Stimulated activated CD8-positive, alpha-beta memory T cell treated with anti-CD3 and anti-CD28 coated beads, Interleukin-7, amount 100 ng/mL, for 24 hours (primary cell): ENCODE measurements at regions not wholly inside any gene's neighbourhood (a gene's known extent, or its start where the extent isn't known, plus 50 kb on each side); places are given as distances from the start of the nearest gene placed in this dataset.

Experiments
- DNase-seq: peaks from one replicate; pipeline ENCODE4 v3.0.0-alpha.2; 2020; ENCODE audit warnings: low read depth

DNA sequence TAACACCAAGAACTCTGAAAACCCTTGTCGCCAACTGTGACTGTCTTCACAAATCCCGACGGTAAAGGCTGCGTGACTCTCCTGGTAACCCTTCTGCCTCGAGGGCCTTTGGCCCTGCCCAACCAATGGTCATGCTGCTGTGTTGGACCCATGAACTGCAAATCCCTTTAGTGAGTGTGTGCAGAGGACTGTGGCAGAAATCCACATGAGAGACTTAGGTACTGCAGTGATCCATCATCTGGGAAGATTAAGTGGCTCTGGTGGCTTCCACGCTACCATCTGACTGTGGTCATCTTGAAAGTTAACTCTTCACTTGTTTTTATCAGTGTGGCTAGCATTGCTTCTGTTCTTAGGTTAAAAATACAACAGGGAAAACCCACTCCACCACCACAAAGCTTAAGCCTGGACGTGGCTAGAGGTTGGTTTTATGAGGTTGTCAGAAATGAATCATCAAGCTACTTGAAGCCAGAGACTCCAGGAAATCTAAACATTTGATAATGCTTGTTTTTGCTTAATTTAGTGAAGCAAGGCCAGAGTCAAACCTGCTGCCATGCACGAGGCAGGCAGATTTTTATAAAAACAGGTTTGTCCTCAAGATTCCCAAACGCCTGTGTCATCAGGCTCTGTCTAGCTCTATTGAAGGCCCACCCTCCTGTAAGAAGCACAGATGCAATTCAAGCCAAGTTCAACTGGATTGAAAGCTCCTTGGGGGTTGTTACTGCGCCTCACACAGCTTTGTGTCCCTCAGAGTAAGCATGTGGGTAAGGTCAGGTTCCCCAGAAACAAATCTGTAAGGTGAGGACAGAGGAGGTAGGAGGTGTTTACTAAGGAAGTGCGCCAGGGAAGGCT lies 52.7 kb upstream of the ERCC6L2 start:
- no peak for DNase-seq

DNA sequence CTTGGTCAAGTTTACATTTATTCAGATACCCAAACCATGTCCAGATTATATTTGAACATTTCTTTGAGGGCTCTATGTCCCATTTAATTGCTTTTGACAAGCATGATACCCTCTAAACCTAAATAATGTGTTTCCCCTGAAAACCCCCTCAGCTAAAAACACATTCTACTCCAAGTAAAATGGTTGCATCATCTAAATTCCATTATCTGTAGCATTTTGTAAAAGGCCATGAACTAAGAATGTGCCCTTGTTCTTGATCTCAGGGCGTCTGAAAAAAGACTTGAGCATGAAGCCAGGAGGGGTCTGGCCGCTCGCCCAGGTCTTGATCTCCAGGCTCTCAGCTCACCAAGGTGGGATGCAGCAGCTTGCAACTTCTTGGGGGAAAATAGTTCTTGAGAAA lies 53.5 kb upstream of the ERCC6L2 start:
- DNase-seq, result no peak

DNA sequence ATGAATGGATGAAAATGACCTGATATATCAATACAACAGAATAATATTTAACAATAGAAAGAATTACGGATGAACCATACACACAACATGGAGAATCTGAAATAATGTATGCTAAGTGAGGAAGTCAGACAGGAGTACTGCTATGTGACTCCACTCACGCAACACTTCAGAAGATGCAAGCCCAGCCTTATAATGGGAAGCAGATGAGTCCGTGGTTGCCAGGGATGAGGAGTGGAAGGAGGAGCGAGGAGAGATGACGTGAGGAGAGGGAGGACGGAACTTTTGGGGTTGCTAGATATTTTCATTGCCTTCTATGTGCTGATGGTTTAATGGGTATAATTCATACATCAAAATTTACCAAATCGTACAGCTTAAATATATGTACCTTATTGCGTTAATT lies 55.4 kb upstream of the ERCC6L2 start:
- DNase-seq, result no peak

DNA sequence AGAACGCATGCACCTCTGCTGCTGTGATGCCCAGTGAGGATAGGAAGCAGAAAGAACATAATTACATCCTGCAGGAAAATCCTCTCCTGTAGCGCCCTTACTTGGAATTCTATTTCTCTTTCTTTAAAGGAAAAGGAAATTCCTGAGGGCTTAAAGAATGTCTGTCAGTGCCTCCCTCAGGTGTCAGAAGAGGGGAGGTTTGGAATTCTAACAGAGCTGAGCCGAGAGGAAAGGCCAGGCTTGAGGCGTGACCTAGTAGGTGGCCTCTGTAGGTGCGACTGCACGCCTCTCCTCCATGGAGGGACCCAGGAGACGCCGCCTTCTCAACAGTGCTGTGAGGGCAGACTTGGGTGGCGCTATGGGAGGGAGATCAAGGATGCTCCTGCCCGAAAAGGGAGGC lies 55.9 kb upstream of the ERCC6L2 start:
- DNase-seq, result no peak

DNA sequence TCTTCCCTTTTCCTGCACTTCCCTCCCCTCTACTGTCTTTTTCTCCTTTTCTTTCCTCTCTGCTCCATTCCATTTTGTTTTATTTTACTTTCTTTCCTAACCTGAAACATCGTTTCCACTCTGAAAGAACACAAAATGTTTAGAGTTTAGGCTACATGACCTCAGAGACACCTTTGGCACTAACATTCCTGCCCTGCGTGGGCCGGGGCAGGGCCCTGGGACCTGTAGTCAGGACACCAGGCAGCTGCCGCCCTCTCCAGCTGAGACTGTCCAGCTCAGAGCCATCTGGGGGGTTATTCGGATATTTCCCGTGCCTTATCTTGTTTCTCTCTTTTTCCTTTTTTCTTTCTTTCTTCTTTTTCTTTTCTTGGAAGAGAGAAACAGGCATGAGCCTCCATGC lies 58.3 kb upstream of the ERCC6L2 start:
- DNase-seq, result no peak

DNA sequence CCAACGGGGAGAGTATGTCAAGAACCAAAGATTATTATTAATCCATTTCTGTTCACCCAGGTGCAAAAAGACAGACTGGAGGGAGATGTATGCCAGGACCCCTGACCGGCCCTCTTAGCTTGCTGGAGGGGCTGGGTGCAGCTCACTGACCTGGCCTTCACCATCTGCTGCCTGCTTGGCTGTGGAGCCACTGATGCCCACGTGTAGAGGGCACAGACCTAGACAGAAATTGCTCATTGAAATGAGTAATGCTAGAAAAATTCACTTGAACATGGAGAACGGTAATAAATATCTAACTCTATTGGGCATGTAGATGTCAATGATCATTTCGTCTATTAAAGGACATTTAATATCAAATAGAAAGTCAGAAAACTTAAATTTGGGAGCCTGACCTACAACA lies 58.8 kb upstream of the ERCC6L2 start:
- no peak for DNase-seq

DNA sequence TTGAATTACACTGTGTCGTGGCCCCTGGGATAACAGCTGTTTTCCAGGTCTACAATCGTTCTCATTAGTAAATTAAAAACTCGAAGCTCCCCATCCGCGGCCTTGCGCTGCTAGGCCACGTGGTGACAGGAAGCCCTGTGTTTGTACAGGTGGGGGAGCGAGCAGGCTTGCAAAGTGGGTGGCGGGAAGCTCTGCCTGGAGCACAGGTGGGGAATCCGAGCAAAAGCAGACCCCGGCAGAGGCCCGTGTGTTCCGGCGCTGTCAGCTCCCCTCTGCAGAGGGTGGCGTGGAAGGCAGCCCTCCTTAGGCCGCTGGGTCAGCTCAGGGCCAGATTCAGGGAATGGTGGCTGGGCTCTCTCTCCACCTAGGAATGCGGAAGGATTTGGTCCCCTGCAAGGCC lies 59.5 kb upstream of the ERCC6L2 start:
- DNase-seq, result no peak

DNA sequence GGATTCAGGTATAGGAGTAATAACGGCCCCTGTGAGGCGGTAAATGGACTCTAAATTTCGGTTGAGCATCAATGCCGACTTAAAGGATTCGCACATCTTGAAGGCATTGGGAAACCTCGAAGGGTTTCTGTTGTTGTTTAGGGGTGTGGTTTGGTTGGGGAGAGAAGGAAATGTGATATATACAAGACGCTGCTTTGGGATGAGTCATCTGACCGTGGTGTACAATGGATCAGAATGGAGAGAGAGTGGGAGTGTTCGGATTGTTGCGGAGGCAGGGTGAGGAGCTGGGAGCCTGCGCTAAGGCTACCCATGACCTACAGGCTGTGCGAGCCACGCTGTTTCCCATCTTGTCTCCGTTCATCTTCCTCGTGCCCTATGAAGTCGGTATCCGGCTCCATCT lies 60.4 kb upstream of the ERCC6L2 start:
- DNase-seq, result no peak

DNA sequence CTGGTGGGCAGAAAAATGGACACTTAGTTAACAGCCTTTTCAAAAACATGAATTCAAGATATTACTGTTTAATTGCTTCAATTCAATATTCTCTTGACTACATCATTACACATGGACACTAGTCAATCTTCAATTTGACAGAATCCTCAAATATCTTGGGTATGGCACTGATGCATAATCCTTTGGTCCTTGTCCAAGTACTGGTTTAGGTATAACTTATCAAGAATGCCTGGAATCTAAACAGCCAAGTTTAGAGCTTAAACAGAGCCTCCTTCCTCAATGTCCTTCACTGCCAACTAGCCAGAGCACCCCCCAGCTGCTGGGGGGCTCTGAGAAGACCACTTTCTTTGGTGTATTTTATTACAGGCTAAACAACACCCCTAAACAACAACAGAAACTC lies 61.6 kb upstream of the ERCC6L2 start:
- no peak for DNase-seq

DNA sequence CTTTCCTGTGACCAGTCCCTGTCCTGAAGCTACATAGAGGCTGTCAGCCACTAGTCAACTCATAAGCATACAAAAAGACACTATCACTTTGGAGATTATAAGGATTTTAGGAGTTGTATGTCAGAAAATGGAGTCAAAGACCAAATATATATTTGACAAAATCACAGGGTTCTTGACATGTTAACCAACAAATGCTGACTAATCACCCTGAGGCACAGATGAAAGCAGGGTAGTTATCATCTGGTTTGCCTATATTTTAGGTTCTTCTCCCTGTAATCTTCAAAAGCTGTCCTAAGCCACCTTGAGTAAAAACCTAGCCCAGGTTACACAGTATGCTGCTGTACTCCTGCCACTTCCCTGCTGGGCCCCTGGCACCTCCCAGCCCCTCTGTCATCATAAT lies 64.7 kb upstream of the ERCC6L2 start:
- DNase-seq, result no peak

DNA sequence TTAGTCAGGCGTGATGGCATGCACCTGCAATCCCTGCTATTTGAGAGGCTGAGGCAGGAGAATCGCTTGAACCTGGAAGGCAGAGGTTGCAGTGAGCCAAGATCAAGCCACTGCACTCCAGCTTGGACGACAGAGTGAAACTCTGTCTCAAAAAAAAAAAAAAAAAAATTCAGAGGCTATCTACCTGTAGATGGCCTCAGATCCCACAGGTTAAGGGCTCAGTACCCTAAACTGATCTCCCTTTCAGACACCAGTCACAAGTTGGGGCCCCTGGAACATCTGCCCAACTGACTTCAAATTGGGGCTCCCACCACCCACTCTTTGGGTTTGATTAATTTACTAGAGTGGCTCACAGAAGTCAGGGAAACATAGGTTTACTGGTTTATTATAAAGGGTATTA lies 65.4 kb upstream of the ERCC6L2 start:
- no peak for DNase-seq

DNA sequence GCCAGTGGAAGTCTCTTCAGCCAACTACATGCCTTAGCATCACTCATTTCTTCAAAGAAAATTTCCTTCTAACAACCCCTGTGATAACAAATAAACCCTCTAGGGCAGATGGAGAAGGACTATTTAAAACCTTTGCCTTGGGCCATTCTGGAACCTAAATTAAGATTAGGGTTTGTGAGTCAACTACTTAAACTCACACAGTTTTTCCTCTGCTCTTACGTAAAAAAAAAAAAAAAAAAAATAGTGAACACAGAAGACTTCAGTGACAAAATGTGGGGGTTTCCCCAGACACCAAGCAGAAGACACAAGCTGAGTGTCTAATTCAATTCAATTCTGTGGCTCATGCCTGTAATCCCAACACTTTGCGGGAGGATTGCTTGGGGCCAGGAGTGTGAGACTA lies 65.8 kb upstream of the ERCC6L2 start:
- DNase-seq, result no peak

DNA sequence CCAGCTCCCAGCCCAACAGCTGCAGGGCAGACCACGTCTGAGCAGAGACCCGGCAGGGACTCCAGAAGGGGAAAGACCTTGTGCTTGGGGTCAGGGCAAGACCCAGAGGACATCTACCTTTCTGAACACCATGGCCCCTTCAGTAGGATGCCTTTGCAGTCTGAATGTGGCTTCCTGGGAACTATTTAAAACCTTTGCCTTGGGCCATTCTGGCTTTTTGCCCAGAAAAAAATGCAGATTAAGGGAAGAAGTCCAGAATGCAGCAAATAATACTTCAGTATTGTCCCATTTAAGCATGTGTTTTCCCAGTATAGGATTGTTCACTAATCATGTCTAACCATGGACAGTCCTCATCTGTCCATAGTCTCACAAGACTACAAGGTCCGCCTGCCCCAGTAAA lies 67.5 kb upstream of the ERCC6L2 start:
- DNase-seq, result no peak

DNA sequence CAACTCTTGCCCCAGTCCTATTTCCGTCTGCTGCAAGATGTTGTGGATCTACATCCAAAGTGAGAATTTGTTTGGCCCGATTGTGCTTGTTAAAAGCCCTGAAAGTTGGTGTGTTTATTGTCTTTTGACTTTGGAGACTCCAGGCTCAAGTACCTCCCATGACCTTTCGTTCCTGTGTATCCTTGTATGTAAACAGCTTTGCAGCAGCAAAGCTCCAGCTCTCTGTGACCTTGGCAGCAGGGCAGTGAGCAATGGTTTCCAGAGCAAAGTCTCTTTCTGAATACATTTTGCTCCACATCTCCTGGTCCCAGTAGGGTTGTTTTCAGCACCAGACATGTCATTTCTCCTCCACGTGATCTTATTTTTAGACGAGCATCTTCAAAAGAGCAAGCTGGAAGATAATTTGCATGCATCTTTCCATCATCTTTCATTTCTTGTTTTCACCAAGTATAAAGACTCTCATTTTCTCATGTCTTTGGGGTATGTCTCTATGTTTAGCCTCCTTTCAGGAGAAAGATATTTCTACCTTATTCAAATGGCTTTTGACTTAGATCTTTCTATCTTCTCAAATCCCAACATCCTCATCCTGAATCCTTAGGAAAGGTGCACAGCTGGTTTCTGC lies 68.1 kb upstream of the ERCC6L2 start:
- DNase-seq, result no peak

DNA sequence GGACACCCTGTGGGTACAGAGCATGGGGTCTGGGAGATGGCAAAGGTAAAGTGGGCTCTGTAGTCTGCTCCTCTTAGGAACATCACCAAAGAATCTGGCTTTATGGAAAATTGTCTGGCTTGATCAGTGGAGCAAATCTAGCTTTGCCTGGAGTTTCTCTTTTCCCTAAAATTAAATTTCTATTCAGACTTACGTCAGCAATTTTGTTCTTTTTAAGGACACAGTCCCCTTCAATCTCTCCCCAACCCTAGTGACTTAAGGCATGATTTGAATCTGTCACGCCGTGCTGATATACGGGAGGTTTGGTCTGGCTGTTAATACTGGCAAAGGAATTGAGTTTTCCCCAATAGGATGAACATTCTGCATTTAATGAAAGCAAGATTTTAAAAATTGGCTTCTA lies 72.3 kb upstream of the ERCC6L2 start:
- no peak for DNase-seq

DNA sequence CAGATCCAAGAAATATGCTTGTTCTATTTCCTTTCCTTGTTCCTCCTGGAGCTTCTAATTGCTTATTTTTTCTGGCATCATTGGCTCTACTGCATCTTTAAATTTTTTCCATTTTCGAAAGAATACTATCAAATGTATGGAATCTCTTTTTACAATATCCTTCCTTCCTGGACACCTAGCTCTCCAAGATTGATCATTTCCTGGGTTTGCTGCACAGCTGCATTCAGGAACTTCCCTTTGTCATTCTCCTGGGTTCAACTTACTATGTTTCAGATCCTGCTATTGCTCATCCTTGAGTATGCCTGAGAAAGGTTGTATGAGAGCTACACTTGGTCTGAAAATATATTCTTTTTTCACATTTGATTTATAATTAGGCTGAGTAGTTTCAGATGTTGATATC lies 73.7 kb upstream of the ERCC6L2 start:
- no peak for DNase-seq

DNA sequence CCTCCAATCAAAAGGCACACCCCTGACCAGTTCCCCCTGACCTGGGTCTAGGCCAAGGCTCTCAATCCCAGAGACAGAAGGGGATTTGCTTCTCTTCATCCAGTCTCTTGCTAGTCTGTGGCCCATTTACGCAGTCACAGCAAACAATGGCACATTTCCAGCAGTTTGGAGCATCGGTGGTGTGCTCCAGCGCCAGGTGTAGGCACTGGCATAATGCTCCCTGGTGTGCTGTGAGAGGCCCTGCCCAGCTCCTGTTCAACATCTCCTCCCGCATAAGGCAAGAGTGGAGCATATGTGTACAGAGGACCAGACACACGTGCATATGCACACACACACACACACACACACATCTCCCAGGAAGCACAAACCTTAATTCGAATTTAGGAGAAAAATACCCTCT lies 79.5 kb upstream of the ERCC6L2 start:
- no peak for DNase-seq

DNA sequence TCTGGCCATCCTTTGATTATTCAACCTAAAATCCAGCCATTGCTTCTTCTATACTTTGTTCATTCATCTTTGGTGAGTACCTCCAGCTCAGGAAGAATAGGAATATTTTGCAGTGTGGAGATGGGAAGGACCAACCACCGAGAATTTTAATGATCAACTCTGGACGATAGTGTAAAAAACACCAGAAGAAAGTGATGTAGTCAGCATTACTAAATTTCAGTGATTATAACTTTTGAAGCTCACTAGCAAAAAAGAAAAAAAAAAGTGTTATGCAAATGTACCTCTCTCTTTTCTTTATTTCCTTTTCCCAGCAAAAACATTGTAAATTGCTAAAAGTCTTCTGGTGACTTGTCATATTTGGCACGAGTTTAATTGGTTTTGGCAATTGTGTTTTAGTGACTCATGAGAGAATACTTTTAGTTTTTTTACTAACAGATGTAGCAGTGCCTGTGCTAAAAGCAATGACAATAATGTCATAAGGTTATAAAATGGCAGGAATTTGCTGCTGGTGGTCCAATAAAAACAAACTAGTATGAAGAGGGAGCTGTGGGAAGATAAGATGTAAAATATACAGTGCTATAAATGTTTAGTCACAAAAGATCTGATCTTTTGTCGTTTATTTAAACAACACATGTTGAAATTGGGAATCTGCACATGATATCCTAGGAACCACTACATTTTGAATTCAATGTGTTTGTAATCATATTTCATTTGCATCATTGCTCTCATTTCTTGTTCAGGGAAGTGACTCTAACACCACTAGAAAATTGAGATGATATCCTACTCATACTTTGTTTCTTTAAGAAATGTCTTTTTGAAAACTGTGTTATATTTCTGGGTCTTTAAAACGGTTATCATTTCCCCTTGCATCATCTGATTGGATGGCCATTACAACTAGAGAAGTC lies 81.3 kb upstream of the ERCC6L2 start:
- no peak for DNase-seq

DNA sequence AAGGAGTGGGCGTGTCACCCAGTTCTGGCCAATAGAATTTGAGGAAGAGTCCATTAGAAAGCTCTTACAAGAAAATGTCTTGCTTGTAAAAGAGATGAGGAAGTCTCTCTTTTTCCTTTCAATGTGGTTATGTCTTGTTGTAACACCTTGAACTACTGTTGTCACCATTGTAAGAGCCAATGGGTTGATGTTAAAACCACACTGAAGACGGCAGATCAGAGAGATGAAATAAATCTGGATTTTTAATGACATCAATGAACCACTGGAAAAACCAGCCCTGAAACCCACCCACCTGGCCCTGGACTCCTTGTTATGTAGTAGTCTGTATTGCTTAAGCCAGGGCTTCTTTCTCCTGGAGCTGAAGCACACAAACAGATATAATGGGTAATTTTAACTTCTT lies 83.8 kb upstream of the ERCC6L2 start:
- no peak for DNase-seq

DNA sequence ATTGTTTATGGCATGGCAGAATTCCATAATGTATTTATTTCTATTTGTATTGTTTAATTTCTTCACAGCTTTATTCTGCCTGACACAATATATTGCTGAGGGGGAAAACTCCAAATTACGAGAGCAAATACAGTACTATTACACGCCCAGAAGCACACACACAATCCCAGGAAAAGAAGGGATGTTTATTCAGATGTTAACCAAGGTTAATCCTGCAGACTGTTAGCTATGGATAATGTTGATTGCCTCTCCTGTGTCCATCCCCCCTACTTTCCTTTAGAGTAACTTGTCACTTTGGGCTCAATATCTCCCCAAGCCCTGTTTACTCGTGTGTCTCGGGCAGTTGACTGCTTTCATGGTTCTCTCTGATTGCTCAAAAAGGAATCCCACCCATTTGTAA lies 84.2 kb upstream of the ERCC6L2 start:
- no peak for DNase-seq

DNA sequence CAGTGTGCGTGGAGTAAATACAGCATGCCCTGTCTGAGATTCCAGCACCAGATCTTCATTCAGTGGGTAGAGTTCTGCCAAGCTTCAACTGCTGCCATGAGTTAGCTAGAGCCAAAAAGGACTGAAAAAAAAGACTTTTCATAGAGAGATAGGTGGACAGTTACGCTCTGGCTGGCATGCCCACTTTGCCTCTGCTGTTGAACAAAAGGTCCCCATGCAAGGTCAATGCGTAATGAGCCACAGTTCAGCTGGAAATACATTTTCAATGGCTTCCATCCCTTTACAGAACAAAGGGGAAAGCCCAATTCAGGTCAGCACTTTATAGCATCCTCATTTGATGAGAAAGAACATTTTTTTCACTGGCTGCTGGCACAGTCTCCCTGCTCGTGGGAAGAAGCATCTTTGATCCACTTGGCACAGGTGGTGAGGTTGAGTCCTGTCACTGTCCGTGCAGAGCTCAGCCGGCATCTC lies 86.9 kb upstream of the ERCC6L2 start:
- DNase-seq, result no peak

DNA sequence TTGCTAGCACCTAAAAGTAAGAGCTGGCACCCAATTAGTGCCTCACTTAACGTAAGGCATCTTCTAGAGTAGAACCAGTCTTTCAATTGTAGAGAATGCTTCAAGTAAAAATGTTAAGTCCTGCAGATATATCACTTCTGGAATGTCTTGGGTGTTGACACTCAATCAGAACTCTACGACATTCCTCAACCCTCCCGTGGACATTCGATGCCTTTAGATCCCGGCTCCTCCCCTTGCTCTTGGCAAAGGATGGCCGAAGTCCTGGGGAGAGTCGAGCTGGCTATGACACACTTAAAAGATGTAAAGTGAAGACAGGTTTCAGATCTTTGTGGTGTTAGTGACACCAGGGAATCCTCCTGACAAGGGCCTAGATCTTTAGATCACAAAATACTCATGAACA lies 87.5 kb upstream of the ERCC6L2 start:
- no peak for DNase-seq

DNA sequence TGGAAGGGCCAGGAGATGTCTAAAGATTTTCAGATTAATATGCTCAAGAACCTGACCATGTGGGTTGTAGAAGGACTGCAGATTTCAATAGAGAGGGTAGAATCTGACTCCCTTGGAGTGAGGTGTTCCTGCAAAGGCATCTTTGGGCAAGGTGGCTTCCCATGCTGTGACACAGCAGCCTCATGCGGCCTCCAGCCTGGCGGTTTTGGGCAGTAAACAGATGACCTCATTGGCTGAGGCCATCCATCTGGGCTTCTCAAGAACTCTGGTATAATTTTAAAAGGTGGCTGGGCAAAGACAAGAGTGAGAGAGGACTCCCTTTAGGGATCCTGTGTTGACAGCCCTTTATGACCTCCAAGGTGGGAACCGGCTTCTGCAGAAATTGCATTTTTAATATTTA lies 90.3 kb upstream of the ERCC6L2 start:
- DNase-seq, result no peak
